Stimulated activated effector memory CD8-positive, alpha-beta T cell treated with anti-CD3 and anti-CD28 coated beads, Interleukin-12 subunit alpha, Interleukin-12 subunit beta, amount 100 ng/mL, for 72 hours (primary cell): ENCODE measurements at regions not wholly inside any gene's neighbourhood (a gene's known extent, or its start where the extent isn't known, plus 50 kb on each side); places are given as distances from the start of the nearest gene placed in this dataset.

Experiments
- ATAC-seq: fragments of 150-1000 bp; cut with Tn5 transposase; 2 replicates; pipeline ENCODE4 v1.10.0; 2021
- DNase-seq, 2 donors: peaks; one replicate each; pipeline ENCODE4 v3.0.0; 2021 to 2022; ENCODE audit warnings: low spot score in 2 of 2
- H3K27ac Mint-ChIP-seq: one replicate; pipeline ENCODE4 v1.8.0; 2022; ENCODE audit warnings: mild to moderate bottlenecking, mixed read lengths
- H3K36me3 Mint-ChIP-seq: one replicate; pipeline ENCODE4 v1.8.0; 2022; ENCODE audit warnings: mild to moderate bottlenecking, mixed read lengths
- H3K4me1 Mint-ChIP-seq: one replicate; pipeline ENCODE4 v1.8.0; 2022; ENCODE audit warnings: mixed read lengths
- H3K4me3 Mint-ChIP-seq: one replicate; pipeline ENCODE4 v1.8.0; 2022; ENCODE audit warnings: mild to moderate bottlenecking, mixed read lengths
- H3K9me3 Mint-ChIP-seq: one replicate; pipeline ENCODE4 v1.8.0; 2022; ENCODE audit warnings: mixed read lengths

DNA sequence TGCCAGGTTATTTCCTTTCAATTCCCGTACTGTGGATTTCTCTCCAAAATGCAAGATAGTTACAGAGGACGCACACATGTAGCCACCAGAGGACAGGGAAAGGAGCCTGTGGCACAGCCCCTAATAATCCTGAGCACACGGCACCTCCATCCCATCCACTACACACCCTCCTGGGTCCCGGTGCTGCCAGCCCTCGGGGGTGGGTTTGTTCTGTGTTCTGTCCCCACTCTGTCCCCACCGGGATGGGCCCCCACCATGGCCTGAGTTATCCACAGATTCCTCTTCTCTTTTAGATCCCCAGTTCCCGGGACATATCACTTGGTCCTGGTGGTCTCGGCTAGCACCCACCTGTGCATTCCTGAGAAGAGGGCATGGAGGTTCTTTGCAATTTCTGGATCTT lies 196.9 kb upstream of the PPP2R2D start:
- no peak overlapping the region for H3K27ac Mint-ChIP-seq
- H3K9me3 Mint-ChIP-seq = peaks cover 6% of the 10 kb centered on the region
- no peaks in the 10 kb centered on the region for H3K4me1 Mint-ChIP-seq
- no peak for ATAC-seq
- H3K36me3 Mint-ChIP-seq = no peaks in the 10 kb centered on the region
- no peak overlapping the region for H3K4me3 Mint-ChIP-seq
- no peak for DNase-seq

- no peak overlapping the region for H3K4me3 Mint-ChIP-seq
- H3K36me3 Mint-ChIP-seq = no peaks in the 10 kb centered on the region
- no peaks in the 10 kb centered on the region for H3K4me1 Mint-ChIP-seq
- DNase-seq = no peak
- ATAC-seq = no peak
- H3K9me3 Mint-ChIP-seq = peaks cover 10% of the 10 kb centered on the region
- no peak overlapping the region for H3K27ac Mint-ChIP-seq
Measured at GRCh38 chr10:131706476-131706875, 194.3 kb upstream of the PPP2R2D start.

GRCh38 chr10:131706952-131707351 lies 193.9 kb upstream of the PPP2R2D start:
- Mint-ChIP-seq H3K27ac (no peak overlapping the region), H3K4me1 (no peaks in the 10 kb centered on the region), H3K9me3 (peaks cover 10% of the 10 kb centered on the region), H3K36me3 (no peaks in the 10 kb centered on the region), H3K4me3 (no peak overlapping the region)
- no peak for DNase-seq
- ATAC-seq = no peak

- no peak overlapping the region for H3K4me3 Mint-ChIP-seq
- ATAC-seq (no peak), DNase-seq (no peak)
- H3K9me3 Mint-ChIP-seq = peaks cover 10% of the 10 kb centered on the region
- H3K4me1 Mint-ChIP-seq = no peaks in the 10 kb centered on the region
- no peak overlapping the region for H3K27ac Mint-ChIP-seq
- no peaks in the 10 kb centered on the region for H3K36me3 Mint-ChIP-seq
Measured at GRCh38 chr10:131708225-131708880, 192.5 kb upstream of the PPP2R2D start.

GRCh38 chr10:131710142-131710861 lies 190.5 kb upstream of the PPP2R2D start:
- H3K27ac Mint-ChIP-seq = no peak overlapping the region
- ATAC-seq = no peak
- no peak for DNase-seq
- no peaks in the 10 kb centered on the region for H3K4me1 Mint-ChIP-seq
- H3K36me3 Mint-ChIP-seq = no peaks in the 10 kb centered on the region
- no peak overlapping the region for H3K4me3 Mint-ChIP-seq
- peaks cover 10% of the 10 kb centered on the region for H3K9me3 Mint-ChIP-seq

GRCh38 chr10:131722121-131722520 lies 178.7 kb upstream of the PPP2R2D start:
- no peak for ATAC-seq
- Mint-ChIP-seq H3K36me3 (peaks cover 5% of the 10 kb centered on the region), H3K4me3 (no peak overlapping the region), H3K27ac (no peak overlapping the region), H3K4me1 (peaks cover 12% of the 10 kb centered on the region), H3K9me3 (peaks cover 2% of the 10 kb centered on the region)
- DNase-seq = no peak

DNA sequence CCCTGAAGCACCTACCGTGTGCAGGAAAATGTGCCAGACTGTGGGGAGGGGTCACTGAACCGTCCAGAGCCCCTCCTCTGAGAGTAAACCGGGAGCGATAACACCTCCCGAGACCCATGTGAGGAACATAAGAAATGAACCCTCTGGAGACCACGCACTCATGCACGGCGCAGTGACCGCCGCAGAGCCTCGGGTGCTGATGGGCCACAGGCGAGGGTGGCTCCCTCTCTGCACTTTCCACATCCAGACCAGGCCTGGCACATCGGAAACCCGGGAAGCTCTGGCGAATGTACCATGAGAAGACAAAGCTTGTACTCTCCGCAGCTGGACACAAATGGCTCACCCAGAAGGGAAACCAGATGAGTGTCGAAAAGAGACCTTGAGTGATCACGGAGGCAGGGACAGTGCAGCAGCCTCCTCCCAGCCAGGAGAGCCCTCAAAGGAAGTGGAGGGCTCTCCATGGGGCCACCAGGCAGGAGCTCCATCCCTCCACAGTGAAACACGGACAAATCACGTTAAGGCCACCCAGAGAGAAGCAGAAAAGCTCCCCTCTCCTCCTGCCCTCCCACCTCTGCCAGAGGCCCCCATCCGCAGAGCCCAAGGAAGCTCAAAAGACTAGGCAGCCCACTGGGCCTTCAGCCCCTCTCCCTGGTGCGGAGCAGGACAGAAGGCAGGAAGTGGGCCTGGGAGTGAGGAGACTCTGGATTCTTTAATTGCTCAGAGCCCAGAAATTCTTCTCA lies 178.1 kb upstream of the PPP2R2D start:
- peaks cover 12% of the 10 kb centered on the region for H3K4me1 Mint-ChIP-seq
- ATAC-seq (no peak), DNase-seq (no peak)
- peaks cover 2% of the 10 kb centered on the region for H3K9me3 Mint-ChIP-seq
- H3K4me3 Mint-ChIP-seq = no peak overlapping the region
- no peak overlapping the region for H3K27ac Mint-ChIP-seq
- peaks cover 5% of the 10 kb centered on the region for H3K36me3 Mint-ChIP-seq

DNA sequence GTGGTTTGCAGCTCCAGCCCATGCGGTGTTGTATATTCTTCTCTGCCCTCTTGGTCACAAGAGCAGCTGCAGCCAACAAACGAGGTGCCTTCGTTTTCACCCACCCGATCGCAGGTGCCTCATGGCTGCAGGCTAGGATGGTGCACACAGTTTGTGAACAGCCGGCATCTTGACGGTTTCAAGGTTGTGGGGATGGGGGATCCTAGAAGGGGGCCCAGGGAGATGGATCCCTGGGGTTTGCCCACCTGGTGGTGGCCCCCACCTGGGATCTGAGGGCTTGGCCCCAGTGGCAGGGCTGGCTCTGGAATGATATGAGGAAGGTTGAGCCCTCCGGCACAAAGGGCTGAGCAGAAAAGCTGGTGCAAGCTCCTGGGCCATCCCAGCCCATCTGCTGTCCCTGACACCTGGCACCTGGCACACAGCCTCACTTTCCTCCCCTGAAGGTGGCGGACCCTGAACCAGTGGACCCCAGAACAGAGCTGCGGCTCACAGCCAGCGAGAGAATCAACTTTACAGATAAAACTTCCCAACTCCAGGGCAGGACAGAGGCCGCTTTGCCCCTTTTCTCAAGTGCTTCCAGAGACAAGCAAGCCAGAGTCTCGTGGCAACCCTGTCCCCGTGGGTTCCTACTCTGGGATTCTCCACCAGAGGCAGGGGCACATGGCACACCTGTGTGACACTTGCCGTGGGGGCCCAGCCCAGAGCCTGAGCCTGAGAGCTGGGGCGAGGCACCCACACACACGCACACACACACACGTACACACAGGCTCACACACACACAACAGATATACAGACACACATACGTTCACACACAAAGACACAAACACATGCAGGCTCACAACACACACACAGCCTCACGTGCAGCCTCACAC lies 177.3 kb upstream of the PPP2R2D start:
- H3K4me1 Mint-ChIP-seq = peaks cover 12% of the 10 kb centered on the region
- no peak for ATAC-seq
- no peaks in the 10 kb centered on the region for H3K9me3 Mint-ChIP-seq
- no peak overlapping the region for H3K27ac Mint-ChIP-seq
- no peak for DNase-seq
- H3K36me3 Mint-ChIP-seq = peaks cover 5% of the 10 kb centered on the region
- H3K4me3 Mint-ChIP-seq = no peak overlapping the region

GRCh38 chr10:131724169-131724545 lies 176.7 kb upstream of the PPP2R2D start:
- Mint-ChIP-seq H3K4me3 (no peak overlapping the region), H3K4me1 (peaks cover 12% of the 10 kb centered on the region), H3K27ac (no peak overlapping the region), H3K9me3 (no peaks in the 10 kb centered on the region), H3K36me3 (peaks cover 5% of the 10 kb centered on the region)
- no peak for ATAC-seq
- DNase-seq = no peak

- H3K9me3 Mint-ChIP-seq = no peaks in the 10 kb centered on the region
- H3K27ac Mint-ChIP-seq = no peak overlapping the region
- peaks cover 12% of the 10 kb centered on the region for H3K4me1 Mint-ChIP-seq
- H3K4me3 Mint-ChIP-seq = no peak overlapping the region
- H3K36me3 Mint-ChIP-seq = peaks cover 5% of the 10 kb centered on the region
- ATAC-seq (no peak), DNase-seq (peak in 1 of 2 donors; percentile 12)
Measured at GRCh38 chr10:131724891-131725580, 175.8 kb upstream of the PPP2R2D start.

DNA sequence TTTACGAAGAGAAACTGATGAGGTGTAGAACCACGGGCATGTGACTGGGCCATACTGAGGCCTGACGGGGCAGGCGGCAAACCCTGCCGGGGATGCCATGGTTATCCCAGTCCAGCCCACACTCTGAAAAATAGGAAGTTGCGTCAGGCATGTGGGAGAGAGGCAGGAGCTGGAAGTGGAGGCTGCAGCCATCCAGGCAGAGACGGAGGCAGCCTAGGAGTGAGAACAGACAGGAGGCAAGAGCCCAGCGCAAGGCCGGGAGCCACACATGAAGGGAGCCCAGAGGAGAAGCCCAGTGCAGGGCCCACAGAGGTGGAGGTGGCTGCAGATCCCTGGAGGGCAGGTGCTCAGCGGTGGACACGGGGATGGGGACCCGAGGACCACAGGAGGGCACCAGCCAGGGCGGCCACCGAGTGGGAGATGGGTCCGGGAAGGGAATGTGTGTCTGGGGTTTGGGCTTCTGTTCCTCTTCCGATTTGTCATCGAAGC lies 175.2 kb upstream of the PPP2R2D start:
- Mint-ChIP-seq H3K4me3 (no peak overlapping the region), H3K36me3 (peaks cover 5% of the 10 kb centered on the region), H3K9me3 (no peaks in the 10 kb centered on the region), H3K27ac (no peak overlapping the region), H3K4me1 (peaks cover 12% of the 10 kb centered on the region)
- DNase-seq = peak in 1 of 2 donors; percentile 29
- ATAC-seq = no peak

GRCh38 chr10:131726076-131726880 lies 174.5 kb upstream of the PPP2R2D start:
- H3K4me1 Mint-ChIP-seq = peaks cover 12% of the 10 kb centered on the region
- no peak overlapping the region for H3K4me3 Mint-ChIP-seq
- peak in 1 of 2 donors; percentile 20 for DNase-seq
- no peak for ATAC-seq
- no peak overlapping the region for H3K27ac Mint-ChIP-seq
- H3K9me3 Mint-ChIP-seq = no peaks in the 10 kb centered on the region
- H3K36me3 Mint-ChIP-seq = peaks cover 5% of the 10 kb centered on the region

- DNase-seq (peak in 1 of 2 donors; percentile 3), ATAC-seq (no peak)
- Mint-ChIP-seq H3K9me3 (no peaks in the 10 kb centered on the region), H3K4me1 (peaks cover 12% of the 10 kb centered on the region), H3K36me3 (peaks cover 5% of the 10 kb centered on the region), H3K4me3 (no peak overlapping the region), H3K27ac (no peak overlapping the region)
Measured at GRCh38 chr10:131726967-131727366, 173.8 kb upstream of the PPP2R2D start.

GRCh38 chr10:131727560-131727959 lies 173.2 kb upstream of the PPP2R2D start:
- DNase-seq (peak in 1 of 2 donors; percentile 17), ATAC-seq (no peak)
- Mint-ChIP-seq H3K27ac (no peak overlapping the region), H3K4me1 (peaks cover 12% of the 10 kb centered on the region), H3K4me3 (no peak overlapping the region), H3K36me3 (peaks cover 5% of the 10 kb centered on the region), H3K9me3 (no peaks in the 10 kb centered on the region)
